HFFc6 (cell line): ENCODE measurements at regions not wholly inside any gene's neighbourhood (a gene's known extent, or its start where the extent isn't known, plus 50 kb on each side); places are given as distances from the start of the nearest gene placed in this dataset.
"Not testable (repeated sequence)": the region's sequence is repeated elsewhere in the genome, so short reads cannot be mapped to it uniquely, and the experiment has no call there.

Experiments used
- DNase-seq: peaks from one replicate; pipeline ENCODE4 v3.0.0-alpha.2; 2018
- H3K27ac Mint-ChIP-seq: 2 replicates; pipeline ENCODE4 v1.8.0; 2020; ENCODE audit warnings: mild to moderate bottlenecking, mixed read lengths
- H3K27me3 Mint-ChIP-seq: 2 replicates; pipeline ENCODE4 v1.8.0; 2021; ENCODE audit warnings: mild to moderate bottlenecking, moderate library complexity, mixed read lengths; ENCODE audit not compliant: insufficient read depth
- H3K36me3 Mint-ChIP-seq: 2 replicates; pipeline ENCODE4 v1.8.0; 2021; ENCODE audit warnings: low read depth, mixed read lengths
- H3K4me1 Mint-ChIP-seq: 2 replicates; pipeline ENCODE4 v1.8.0; 2020; ENCODE audit warnings: low read depth, mixed read lengths
- H3K4me3 Mint-ChIP-seq: 2 replicates; pipeline ENCODE4 v1.8.0; 2020; ENCODE audit warnings: mild to moderate bottlenecking, moderate library complexity, mixed read lengths
- H3K9me3 Mint-ChIP-seq: 2 replicates; pipeline ENCODE4 v1.8.0; 2020; ENCODE audit warnings: mild to moderate bottlenecking, mixed read lengths
- CTCF ChIP-seq: fragments of 200-600 bp; sonication (generic); IDR thresholded peaks from 2 replicates; pipeline ENCODE4 v1.5.0; 2021; ENCODE audit warnings: antibody characterized with exemption, mild to moderate bottlenecking

GRCh38 chr4:114251020-114251419 is 271.6 kb upstream of the ARSJ start:
- no peak for DNase-seq
- TF ChIP-seq CTCF, result no peak
- Mint-ChIP-seq H3K4me1 (peaks cover 41% of the 10 kb centered on the region), H3K9me3 (no peaks in the 10 kb centered on the region), H3K27me3 (no peaks in the 10 kb centered on the region), H3K36me3 (no peaks in the 10 kb centered on the region; the same call in 1 of the 2 replicates), H3K4me3 (no peak overlapping the region), H3K27ac (no peak overlapping the region)

GRCh38 chr4:114252499-114252898 is 273.1 kb upstream of the ARSJ start:
- Mint-ChIP-seq H3K9me3 (no peaks in the 10 kb centered on the region), H3K27me3 (no peaks in the 10 kb centered on the region), H3K27ac (no peak overlapping the region), H3K4me1 (peaks cover 51% of the 10 kb centered on the region), H3K4me3 (no peak overlapping the region), H3K36me3 (no peaks in the 10 kb centered on the region; the same call in 1 of the 2 replicates)
- no peak for TF ChIP-seq CTCF
- DNase-seq, result no peak

DNA sequence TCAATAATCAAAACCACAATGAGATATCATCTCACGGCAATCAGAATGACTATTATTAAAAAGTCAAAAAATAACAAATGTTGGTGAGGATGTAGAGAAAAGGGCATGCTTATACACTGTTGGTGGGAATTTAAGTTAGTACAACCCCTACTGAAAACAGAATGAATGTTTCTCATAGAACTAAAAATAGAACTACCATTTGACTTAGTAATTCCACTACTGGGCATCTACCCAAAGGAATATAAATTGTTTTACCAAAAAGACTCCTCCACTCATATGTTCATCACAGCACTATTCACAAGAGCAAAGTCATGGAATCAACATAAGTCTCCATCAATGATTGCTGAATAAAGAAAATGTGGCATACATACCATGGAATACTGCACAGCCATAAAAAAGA is 278.1 kb upstream of the ARSJ start:
- H3K4me1 Mint-ChIP-seq, result peaks cover 35% of the 10 kb centered on the region

GRCh38 chr4:114262421-114262820 is 283.0 kb upstream of the ARSJ start:
- not testable (repeated sequence) for H3K27me3 Mint-ChIP-seq, H3K36me3 Mint-ChIP-seq, H3K9me3 Mint-ChIP-seq, H3K4me3 Mint-ChIP-seq, H3K27ac Mint-ChIP-seq, DNase-seq
- peaks cover 39% of the 10 kb centered on the region for H3K4me1 Mint-ChIP-seq

More for the DNA sequence above, 278.1 kb upstream of the ARSJ start:
- no peak for TF ChIP-seq CTCF
- Mint-ChIP-seq H3K27me3 (no peaks in the 10 kb centered on the region), H3K4me3 (no peak overlapping the region), H3K27ac (peak overlapping the region; percentile 51; the same call in 1 of the 2 replicates), H3K9me3 (no peaks in the 10 kb centered on the region), H3K36me3 (no peaks in the 10 kb centered on the region; the same call in 1 of the 2 replicates)
- DNase-seq, result peak; percentile 36

GRCh38 chr4:114263233-114263632 is 283.8 kb upstream of the ARSJ start:
- H3K9me3 Mint-ChIP-seq, result no peaks in the 10 kb centered on the region
- H3K36me3 Mint-ChIP-seq, result no peaks in the 10 kb centered on the region
- H3K27me3 Mint-ChIP-seq, result no peaks in the 10 kb centered on the region
- TF ChIP-seq CTCF, result no peak
- DNase-seq, result peak; percentile 36
- H3K4me1 Mint-ChIP-seq, result peaks cover 35% of the 10 kb centered on the region
- H3K27ac Mint-ChIP-seq, result peak overlapping the region; percentile 21
- H3K4me3 Mint-ChIP-seq, result no peak overlapping the region

DNA sequence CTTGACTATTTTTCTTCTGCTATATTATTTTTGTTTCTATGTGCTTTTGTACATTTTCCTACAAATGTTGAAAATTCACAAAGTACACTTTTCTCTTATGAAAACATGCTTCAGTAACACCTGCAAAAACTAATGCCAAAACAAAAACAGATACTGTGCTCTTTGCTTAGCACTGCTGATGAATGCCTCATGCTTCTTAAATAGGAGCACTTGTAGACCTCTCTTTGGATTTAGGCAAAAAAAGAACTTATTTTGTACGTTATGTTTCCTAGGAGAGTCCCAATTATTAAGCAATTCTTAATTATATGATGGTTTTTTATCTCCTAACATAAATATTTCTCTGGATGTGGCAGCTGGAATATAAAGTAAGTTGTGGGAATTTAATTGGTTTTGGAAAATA is 285.0 kb upstream of the ARSJ start:
- Mint-ChIP-seq H3K4me1 (peaks cover 40% of the 10 kb centered on the region), H3K4me3 (no peak overlapping the region), H3K36me3 (peaks cover under 1% of the 10 kb centered on the region; the same call in 1 of the 2 replicates), H3K27ac (no peak overlapping the region; the same call in 1 of the 2 replicates), H3K9me3 (no peaks in the 10 kb centered on the region), H3K27me3 (no peaks in the 10 kb centered on the region)
- no peak for DNase-seq
- TF ChIP-seq CTCF, result no peak
